B cell (primary cell): ENCODE measurements at regions not wholly inside any gene's neighbourhood (a gene's known extent, or its start where the extent isn't known, plus 50 kb on each side); places are given as distances from the start of the nearest gene placed in this dataset.

Source experiments
- ATAC-seq: fragments of 200-7000 bp; cut with Tn5 transposase; one replicate; pipeline ENCODE4 v1.10.0; 2021; ENCODE audit warnings: low read depth, mild to moderate bottlenecking, moderate number of reproducible peaks, moderate library complexity
- CTCF ChIA-PET: fragments of 350-600 bp; sonication (Branson Sonifier 250); formaldehyde crosslinking; loops from one replicate; lab custom pipeline; 2021; ENCODE audit warnings: antibody characterized with exemption, inconsistent platforms; lab: Charles Lee
- POLR2A ChIA-PET: fragments of 350-600 bp; sonication (Branson Sonifier 250); formaldehyde crosslinking; loops from one replicate; lab custom pipeline; 2021; ENCODE audit warnings: antibody characterized with exemption; lab: Charles Lee
- DNase-seq: peaks from one replicate; pipeline ENCODE4 v3.0.0; 2013
- H2AFZ ChIP-seq: 2 replicates; pipeline ENCODE4 v1.6.1; 2012; ENCODE audit warnings: mild to moderate bottlenecking, low read depth, low read length; ENCODE audit not compliant: insufficient read depth, poor library complexity, severe bottlenecking
- H3K27ac ChIP-seq, 2 donors: 1 replicate in 1 of 2; 2 replicates in 1 of 2; pipeline ENCODE4 v1.5.1; 2012 to 2013; ENCODE audit warnings: low read length in 2 of 2, mild to moderate bottlenecking in 2 of 2, moderate library complexity in 1 of 2
- H3K27me3 ChIP-seq, 4 experiments: fragments of 200-600 bp in 1 of 4; sonication (generic) in 1 of 4; replicated peaks in 1 of 4; 1 replicate in 2 of 4; 2 replicates in 2 of 4; pipeline versions ENCODE4 v1.6.1 to v1.7.0; 2013 to 2016; ENCODE audit warnings: low read length in 3 of 4, mild to moderate bottlenecking in 2 of 4, mixed read lengths in 1 of 4, moderate library complexity in 1 of 4; ENCODE audit not compliant: insufficient read depth in 4 of 4, control insufficient read depth in 3 of 4; ENCODE audit errors: control extremely low read depth in 1 of 4
- H3K36me3 ChIP-seq, 2 experiments: replicated peaks in 1 of 2; 1 replicate in 1 of 2; 2 replicates in 1 of 2; pipeline versions ENCODE4 v1.6.1 to v1.7.1; 2013; ENCODE audit warnings: low read length in 1 of 2; ENCODE audit not compliant: insufficient read depth in 2 of 2, control insufficient read depth in 1 of 2; ENCODE audit errors: control extremely low read depth in 1 of 2, extremely low read depth in 1 of 2
- H3K4me1 ChIP-seq, 2 donors: fragments of 200-600 bp in 1 of 2; sonication (generic) in 1 of 2; 1 replicate in 1 of 2; 2 replicates in 1 of 2; pipeline versions ENCODE4 v1.5.1 to v1.6.1; 2013 to 2017; ENCODE audit warnings: low read length in 2 of 2; ENCODE audit not compliant: control insufficient read depth in 2 of 2, insufficient read depth in 2 of 2
- H3K4me2 ChIP-seq: replicated peaks from 2 replicates; pipeline ENCODE3; 2012; ENCODE audit warnings: mild to moderate bottlenecking, low read depth, low read length; ENCODE audit not compliant: poor library complexity, severe bottlenecking
- H3K4me3 ChIP-seq, 5 experiments: fragments of 200-600 bp in 1 of 5; sonication (generic) in 1 of 5; 1 replicate in 3 of 5; 2 replicates in 2 of 5; pipeline versions ENCODE4 v1.5.1 to v1.7.0; 2011 to 2016; ENCODE audit warnings: low read length in 4 of 5, mild to moderate bottlenecking in 4 of 5, low read depth in 2 of 5, control low read depth in 1 of 5, moderate library complexity in 1 of 5; ENCODE audit not compliant: insufficient read depth in 1 of 5; ENCODE audit errors: control extremely low read depth in 1 of 5, extremely low read depth in 1 of 5
- H3K79me2 ChIP-seq: fragments of 200-600 bp; sonication (generic); one replicate; pipeline ENCODE4 v1.6.0; 2016; ENCODE audit warnings: low read length; ENCODE audit not compliant: control insufficient read depth, insufficient read depth
- H3K9ac ChIP-seq: fragments of 200-600 bp; sonication (generic); 2 replicates; pipeline ENCODE4 v1.6.1; 2017; ENCODE audit warnings: mild to moderate bottlenecking, low read length, moderate library complexity
- H3K9me3 ChIP-seq, 3 donors: one replicate each; pipeline versions ENCODE4 v1.6.1 to v1.7.1; 2013; ENCODE audit warnings: low read length in 2 of 3; ENCODE audit not compliant: control insufficient read depth in 2 of 3, insufficient read depth in 1 of 3; ENCODE audit errors: control extremely low read depth in 1 of 3
- H4K20me1 ChIP-seq: 2 replicates; pipeline ENCODE4 v1.6.0; 2012; ENCODE audit warnings: mild to moderate bottlenecking, low read length; ENCODE audit not compliant: insufficient read depth, control insufficient read depth, poor library complexity, severe bottlenecking
- H3K27ac Mint-ChIP-seq: one replicate; pipeline ENCODE4 v1.8.0; 2021; ENCODE audit warnings: mixed read lengths
- H3K27me3 Mint-ChIP-seq: one replicate; pipeline ENCODE4 v1.8.0; 2021; ENCODE audit warnings: mixed read lengths
- H3K4me1 Mint-ChIP-seq: one replicate; pipeline ENCODE4 v1.8.0; 2021; ENCODE audit warnings: mixed read lengths
- H3K4me3 Mint-ChIP-seq: one replicate; pipeline ENCODE4 v1.8.0; 2021; ENCODE audit warnings: mixed read lengths
- H3K9me3 Mint-ChIP-seq: one replicate; pipeline ENCODE4 v1.8.0; 2022; ENCODE audit warnings: mixed read lengths; ENCODE audit not compliant: insufficient read depth
- EZH2 ChIP-seq: IDR thresholded peaks from 2 replicates; pipeline ENCODE4 v1.6.1; 2012; ENCODE audit warnings: borderline replicate concordance, low read depth, mild to moderate bottlenecking, moderate library complexity, low read length; ENCODE audit not compliant: insufficient read depth, poor library complexity, severe bottlenecking
- WGBS: methylation state at CpG from one replicate; pipeline ENCODE4 v1.1.5; 2013; ENCODE audit warnings: missing lambda C conversion rate; ENCODE audit not compliant: insufficient coverage; 5-methylcytosine and 5-hydroxymethylcytosine counted together
- intact Hi-C: fragments of 100-400 bp; cut with micrococcal nuclease; formaldehyde crosslinking; loops from one replicate; pipeline ENCODE4 v1.10.0; 2022
- TF ChIP-seq, protein P1 (sequence below): fragments of 200-600 bp; IDR thresholded peaks from one replicate; pipeline ENCODE4 v1.8.0; 2022; ENCODE audit warnings: antibody characterized with exemption, mild to moderate bottlenecking

DNA sequence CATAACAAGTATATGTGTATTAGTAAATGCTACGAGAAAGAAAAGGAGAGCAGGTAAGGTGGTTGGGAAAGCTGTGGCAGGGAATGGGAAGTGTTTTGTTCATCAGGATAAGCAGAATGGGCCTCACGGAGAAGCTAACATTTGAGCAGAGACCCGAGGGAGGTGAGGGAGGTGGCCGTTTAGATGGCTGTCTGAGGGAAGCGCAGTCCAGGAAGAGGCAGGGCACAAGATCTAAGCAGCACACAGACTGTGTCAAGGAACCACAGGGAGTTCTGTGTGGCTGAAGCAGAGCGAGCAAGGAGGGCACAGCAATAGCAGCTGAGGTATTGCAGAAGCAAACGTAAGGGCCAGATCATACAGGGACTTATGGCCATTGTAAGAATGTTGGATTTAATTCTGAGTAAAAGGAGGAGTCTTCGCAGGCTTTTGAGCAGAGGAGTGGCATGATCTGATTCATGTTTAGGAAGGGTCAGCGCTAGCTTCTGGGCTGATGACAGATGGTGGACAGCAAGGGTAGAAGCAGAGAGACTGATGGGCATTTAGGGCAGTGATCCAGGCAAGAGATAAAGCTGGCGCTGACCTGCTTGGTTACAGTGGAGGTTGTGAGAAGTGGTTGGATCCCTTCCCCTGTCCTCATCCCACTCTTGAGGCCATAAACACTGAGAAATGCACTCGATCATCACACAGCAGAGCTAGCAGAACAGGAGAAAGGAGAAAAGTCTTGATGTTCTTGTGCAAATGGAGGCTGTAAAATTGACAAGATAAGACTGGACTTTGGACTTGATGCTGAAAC lies 199.9 kb downstream of the LACC1 start:
- H3K79me2 ChIP-seq: no peaks in the 10 kb centered on the region
- H3K4me2 ChIP-seq: no peak overlapping the region
- WGBS: 76% methylated on average over 11 of the region's 11 CpGs
- TF ChIP-seq, protein P1, sequence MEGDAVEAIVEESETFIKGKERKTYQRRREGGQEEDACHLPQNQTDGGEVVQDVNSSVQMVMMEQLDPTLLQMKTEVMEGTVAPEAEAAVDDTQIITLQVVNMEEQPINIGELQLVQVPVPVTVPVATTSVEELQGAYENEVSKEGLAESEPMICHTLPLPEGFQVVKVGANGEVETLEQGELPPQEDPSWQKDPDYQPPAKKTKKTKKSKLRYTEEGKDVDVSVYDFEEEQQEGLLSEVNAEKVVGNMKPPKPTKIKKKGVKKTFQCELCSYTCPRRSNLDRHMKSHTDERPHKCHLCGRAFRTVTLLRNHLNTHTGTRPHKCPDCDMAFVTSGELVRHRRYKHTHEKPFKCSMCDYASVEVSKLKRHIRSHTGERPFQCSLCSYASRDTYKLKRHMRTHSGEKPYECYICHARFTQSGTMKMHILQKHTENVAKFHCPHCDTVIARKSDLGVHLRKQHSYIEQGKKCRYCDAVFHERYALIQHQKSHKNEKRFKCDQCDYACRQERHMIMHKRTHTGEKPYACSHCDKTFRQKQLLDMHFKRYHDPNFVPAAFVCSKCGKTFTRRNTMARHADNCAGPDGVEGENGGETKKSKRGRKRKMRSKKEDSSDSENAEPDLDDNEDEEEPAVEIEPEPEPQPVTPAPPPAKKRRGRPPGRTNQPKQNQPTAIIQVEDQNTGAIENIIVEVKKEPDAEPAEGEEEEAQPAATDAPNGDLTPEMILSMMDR: no peak
- no peak for TF ChIP-seq EZH2
- Mint-ChIP-seq H3K9me3 (no peaks in the 10 kb centered on the region), H3K4me1 (no peaks in the 10 kb centered on the region), H3K4me3 (no peak overlapping the region), H3K27me3 (peaks cover 4% of the 10 kb centered on the region), H3K27ac (no peak overlapping the region)
- H3K4me1 ChIP-seq: no peaks in the 10 kb centered on the region
- H3K36me3 ChIP-seq: no peaks in the 10 kb centered on the region
- ChIA-PET POLR2A (no interaction called here), CTCF (no interaction called here)
- no peak overlapping the region for H3K9ac ChIP-seq
- DNase-seq (no peak), ATAC-seq (no peak)
- H3K4me3 ChIP-seq: no peak overlapping the region
- no peaks in the 10 kb centered on the region for H4K20me1 ChIP-seq
- no peak overlapping the region for H3K27ac ChIP-seq
- intact Hi-C loops: no loop called here
- no peaks in the 10 kb centered on the region for H3K9me3 ChIP-seq
- H3K27me3 ChIP-seq: no peaks in the 10 kb centered on the region
- no peak overlapping the region for H2AFZ ChIP-seq

- no peak for DNase-seq
- Histone ChIP-seq H3K79me2 (no peaks in the 10 kb centered on the region), H3K27ac (no peak overlapping the region), H3K4me2 (no peak overlapping the region), H3K27me3 (no peaks in the 10 kb centered on the region), H3K4me3 (no peak overlapping the region), H2AFZ (no peak overlapping the region), H3K9ac (no peak overlapping the region), H3K36me3 (no peaks in the 10 kb centered on the region), H4K20me1 (no peaks in the 10 kb centered on the region), H3K9me3 (no peaks in the 10 kb centered on the region), H3K4me1 (peaks cover 3 to 4% of the 10 kb centered on the region in 2 donors)
- ChIA-PET CTCF (no interaction called here), POLR2A (no interaction called here)
- intact Hi-C loops: no loop called here
- ATAC-seq: no peak
- Mint-ChIP-seq H3K4me1 (peaks cover 3% of the 10 kb centered on the region), H3K27ac (no peak overlapping the region), H3K27me3 (peaks cover 17% of the 10 kb centered on the region), H3K4me3 (no peak overlapping the region), H3K9me3 (no peaks in the 10 kb centered on the region)
- 100% methylated on average over 1 of the region's 3 CpGs for WGBS
- TF ChIP-seq, protein P1: no peak
- TF ChIP-seq EZH2: no peak
Observed at GRCh38 chr13:44084146-44084545, 204.4 kb downstream of the LACC1 start.
